Hematopoietic multipotent progenitor cell (in vitro differentiated cells): ENCODE measurements at regions not wholly inside any gene's neighbourhood (a gene's known extent, or its start where the extent isn't known, plus 50 kb on each side); places are given as distances from the start of the nearest gene placed in this dataset.
"Not testable (repeated sequence)": the region's sequence is repeated elsewhere in the genome, so short reads cannot be mapped to it uniquely, and the experiment has no call there.

Source experiments
- DNase-seq, 3 donors: peaks; one replicate each; pipeline ENCODE4 v3.0.0-alpha.2; 2011 to 2015; ENCODE audit warnings: low read depth in 2 of 3, low spot score in 2 of 3

- not testable (repeated sequence) for DNase-seq
Observed at GRCh38 chr11:67940440-67940839, 63.5 kb downstream of the UNC93B1 start.

DNA sequence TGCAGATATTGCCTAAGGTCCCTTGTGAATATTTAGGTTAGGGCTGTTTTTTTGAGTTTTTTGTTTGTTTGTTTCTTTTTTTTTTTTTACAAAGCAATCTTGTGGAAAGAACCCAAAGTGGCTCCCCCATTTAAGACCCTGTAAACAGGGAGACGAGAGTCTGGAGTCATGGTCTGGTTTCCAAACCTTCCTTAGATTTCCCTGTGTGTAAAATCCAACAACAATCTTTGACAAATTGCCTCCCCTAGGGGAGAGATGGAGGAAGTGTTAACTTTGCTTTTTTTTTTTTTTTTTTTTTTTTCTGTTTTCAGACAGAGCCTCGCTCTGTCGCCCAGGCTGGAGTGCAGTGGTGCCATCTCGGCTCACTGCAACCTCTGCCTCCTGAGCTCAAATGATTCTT is 64.9 kb downstream of the UNC93B1 start:
- not testable (repeated sequence) for DNase-seq

DNA sequence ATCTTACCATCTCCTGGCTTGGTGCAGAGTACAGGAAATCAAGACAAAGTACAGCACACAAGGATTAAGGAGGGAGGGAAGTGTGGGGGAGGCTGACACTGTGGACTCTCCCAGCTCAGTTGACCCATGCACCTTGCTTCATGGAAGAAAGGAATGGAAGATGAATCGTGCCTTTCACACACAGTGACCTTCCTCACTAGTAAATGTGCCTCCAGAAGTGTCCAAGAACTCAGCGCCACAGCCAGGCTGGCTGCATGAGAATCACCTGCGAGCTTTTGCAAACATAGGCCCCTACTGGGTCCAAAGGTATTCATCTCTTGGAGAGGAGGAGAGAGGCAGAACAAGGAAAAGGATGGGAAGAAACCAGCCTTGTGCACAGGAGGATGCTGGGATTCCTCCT is 65.5 kb downstream of the UNC93B1 start:
- DNase-seq = not testable (repeated sequence)

- DNase-seq = not testable (repeated sequence)
Observed at GRCh38 chr11:67923565-67923964, 80.3 kb downstream of the UNC93B1 start.

GRCh38 chr11:67920546-67920945 is 83.4 kb downstream of the UNC93B1 start:
- not testable (repeated sequence) for DNase-seq

GRCh38 chr11:67912184-67912583 is 91.7 kb downstream of the UNC93B1 start:
- DNase-seq = not testable (repeated sequence)

DNA sequence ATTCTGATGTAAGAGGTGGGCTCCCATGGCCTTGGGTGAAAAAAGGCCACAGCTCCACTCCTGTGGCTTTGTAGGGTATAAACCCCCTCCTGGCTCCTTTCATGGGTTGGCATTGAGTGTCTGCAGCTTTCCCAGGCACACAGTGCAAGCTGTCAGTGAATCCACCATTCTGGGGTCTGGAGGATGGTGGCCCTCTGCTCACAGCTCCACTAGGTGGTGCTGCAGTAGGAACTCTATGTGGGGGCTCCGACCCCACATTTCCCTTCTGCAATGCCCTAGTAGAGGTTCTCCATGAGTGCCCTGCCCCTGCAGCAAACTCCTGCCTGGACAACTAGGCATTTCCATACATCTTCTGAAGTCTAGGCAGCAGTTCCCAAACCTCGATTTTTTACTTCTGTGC is 92.7 kb downstream of the UNC93B1 start:
- DNase-seq = not testable (repeated sequence)

GRCh38 chr11:67910803-67911202 is 93.1 kb downstream of the UNC93B1 start:
- DNase-seq = not testable (repeated sequence)

GRCh38 chr11:67906969-67907368 is 96.9 kb downstream of the UNC93B1 start:
- DNase-seq = not testable (repeated sequence)

DNA sequence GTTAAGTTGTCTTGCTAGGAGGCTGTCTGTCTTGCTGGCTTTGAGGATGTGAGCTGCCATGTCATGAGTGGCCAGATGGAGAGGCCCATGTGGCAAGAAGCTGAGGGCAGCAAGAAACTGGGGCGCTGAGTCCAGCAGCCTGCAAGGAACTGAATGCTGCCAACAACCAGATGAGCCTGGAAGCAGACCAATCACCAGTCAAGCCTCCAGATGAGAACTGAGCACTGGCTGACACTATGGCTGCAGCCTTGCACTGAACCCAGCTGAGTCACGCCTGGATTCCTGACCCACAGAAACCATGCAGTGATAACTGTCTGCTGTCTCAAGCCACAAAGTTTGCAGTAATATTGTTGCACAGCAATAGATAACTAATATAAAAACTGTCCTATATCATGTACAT is 104.4 kb downstream of the UNC93B1 start:
- DNase-seq = not testable (repeated sequence)

DNA sequence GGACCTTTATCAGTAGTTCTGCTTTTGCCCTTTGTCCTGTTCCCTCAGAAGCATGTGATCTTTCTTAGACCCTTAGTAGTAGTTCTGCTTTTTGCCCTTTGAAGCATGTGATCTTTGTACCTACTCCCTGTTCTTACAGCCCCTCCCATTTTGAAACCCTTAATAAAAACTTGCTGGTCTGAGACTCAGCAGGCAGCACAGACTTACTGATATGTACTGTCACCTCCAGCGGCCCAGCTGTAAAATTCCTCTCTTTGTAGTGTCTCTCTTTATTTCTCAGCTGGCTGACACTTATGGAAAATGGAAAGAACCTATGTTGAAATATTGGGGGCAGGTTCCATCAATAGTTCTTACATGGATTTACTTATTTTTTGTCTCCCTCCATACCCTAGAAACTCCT is 110.4 kb downstream of the UNC93B1 start:
- not testable (repeated sequence) for DNase-seq

DNA sequence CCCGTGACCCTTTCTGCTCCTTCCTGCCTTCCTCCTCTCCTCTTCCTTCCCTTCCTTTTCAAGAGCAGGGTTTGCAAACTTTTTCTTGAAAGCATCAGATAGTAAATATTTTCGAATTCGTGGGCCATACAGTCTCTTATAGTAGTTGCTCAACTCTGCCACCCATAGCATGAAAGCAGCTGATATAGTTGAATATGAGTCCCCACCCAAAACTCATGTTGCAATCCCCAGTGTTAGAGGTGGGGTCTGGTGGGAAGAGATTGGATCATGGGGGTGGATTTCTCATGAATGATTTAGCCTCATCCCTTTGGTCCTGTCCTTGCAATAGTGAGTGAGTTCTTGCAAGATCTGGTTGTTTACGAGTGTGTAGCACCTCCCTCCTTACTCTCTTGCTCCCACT is 114.3 kb downstream of the UNC93B1 start:
- not testable (repeated sequence) for DNase-seq

- DNase-seq = not testable (repeated sequence)
Observed at GRCh38 chr11:67888056-67888455, 115.8 kb downstream of the UNC93B1 start.

GRCh38 chr11:67886672-67887071 is 117.2 kb downstream of the UNC93B1 start:
- not testable (repeated sequence) for DNase-seq

DNA sequence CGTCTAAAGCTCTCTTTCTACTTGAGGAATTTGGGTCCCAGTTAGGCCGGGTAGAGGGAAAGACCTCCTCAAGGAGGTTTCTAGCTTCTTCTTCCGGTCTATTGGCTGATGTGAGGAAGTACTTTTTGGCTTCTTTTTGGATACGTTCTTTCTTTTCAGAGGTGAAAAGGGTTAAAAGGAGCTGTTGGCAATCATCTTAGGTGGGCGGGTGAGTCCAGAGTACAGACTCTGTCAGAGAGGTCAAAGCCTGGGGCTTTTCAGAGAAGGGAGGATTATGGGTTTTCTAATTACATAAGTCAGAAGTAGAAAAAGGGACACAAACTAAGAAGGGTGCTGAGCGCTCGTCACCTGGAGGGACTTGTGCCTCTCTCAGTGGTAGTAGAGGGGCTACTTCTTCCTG is 117.7 kb downstream of the UNC93B1 start:
- not testable (repeated sequence) for DNase-seq

DNA sequence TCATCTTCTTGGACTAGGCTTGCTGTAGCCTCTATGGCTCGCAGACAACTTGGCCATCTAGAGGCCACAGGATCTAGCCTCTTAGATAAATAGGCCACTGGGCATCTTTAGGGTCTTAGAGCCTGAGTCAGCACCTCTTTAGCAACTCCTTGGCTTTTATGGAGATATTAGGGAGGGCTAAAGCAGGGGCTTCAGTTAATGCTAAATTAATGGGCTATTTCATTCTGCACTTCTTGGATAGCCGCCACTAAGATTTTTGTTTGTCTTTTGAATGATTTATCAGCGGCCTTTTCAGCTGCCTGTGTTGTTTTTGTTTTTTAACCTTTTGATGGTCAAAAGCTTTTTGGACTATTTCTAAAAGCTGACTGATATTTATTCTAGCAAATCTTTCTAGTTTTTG is 118.3 kb downstream of the UNC93B1 start:
- DNase-seq = not testable (repeated sequence)

GRCh38 chr11:67884761-67885558 is 118.9 kb downstream of the UNC93B1 start:
- DNase-seq = not testable (repeated sequence)

DNA sequence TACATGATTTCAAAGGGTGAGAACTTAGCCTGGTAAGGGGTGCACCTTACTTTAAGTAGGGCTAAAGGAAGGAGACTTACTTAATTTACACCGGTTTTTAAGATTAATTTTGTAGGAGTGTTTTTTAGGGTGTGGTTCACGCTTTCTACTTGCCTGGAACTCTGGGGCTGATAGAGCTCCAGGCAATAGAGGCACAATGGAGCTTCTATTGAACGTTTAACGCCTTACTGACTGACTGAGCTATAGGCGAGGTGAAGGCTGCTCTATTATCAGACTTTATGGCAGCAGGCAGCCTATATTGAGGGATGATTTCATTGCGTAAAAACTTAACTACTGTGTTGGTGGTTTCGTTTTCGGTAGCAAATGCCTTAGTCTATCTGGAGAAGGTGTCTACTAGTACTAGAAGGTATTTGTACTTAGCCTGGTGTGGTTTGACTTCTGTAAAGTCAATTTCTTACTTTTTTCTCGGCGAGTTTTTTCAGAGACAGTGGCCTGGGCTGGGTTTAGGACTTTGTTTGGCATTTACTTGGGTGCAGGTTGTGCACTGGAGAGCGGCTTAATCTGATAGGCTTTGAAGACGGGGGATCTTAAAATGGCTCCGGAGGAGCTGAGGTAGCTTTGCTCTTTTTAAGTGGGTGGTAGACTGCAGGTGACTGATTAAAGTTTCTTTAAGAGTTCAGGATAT is 119.7 kb downstream of the UNC93B1 start:
- not testable (repeated sequence) for DNase-seq

GRCh38 chr11:67882304-67882703 is 121.6 kb downstream of the UNC93B1 start:
- DNase-seq = not testable (repeated sequence)

DNA sequence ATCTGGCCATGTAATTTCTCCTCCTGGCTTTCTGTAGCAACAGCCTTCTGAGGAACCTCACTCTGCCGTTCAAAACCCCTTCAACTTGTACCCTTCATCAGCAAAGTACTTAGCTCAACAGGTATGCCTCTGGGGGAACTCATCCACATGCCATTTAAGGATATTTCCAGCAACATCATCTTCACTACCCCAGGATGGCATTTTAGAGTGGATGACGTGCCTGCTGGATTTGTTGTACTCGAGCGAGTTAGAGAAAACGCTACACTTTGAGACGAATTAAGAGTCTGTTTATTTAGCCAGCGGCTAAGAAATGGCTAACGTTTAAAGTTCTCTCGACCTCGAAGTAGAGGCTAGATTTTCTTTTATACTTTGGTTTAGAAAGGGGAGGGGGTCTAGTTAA is 122.1 kb downstream of the UNC93B1 start:
- not testable (repeated sequence) for DNase-seq

DNA sequence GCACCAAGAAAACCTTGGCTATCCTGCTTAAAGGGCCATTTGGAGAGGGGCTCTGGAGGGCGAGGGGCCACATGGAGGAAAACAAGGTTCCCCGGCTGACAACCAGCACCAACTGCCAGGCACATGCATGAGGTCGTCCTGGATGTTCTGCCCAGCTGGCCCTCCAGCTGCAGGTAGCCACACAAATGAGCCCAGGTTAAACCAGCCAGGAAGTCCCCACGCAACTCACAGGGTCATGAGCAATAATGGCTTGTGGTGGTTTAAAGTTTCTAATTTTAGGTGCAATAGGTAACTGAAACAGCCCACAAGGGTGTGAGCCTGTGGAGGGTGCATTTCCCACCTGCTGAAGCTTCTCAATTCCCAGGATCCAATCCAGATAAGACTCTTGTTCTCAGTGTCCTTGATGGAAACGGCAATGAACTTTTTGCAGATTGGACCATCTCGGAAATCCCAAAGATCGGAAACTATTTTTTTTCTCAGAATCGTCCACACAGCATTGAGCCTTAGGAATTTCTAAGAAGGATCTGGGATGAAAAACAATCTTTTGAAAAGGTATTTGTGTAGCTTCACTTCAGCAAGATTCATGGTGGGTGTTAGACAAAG is 123.2 kb downstream of the UNC93B1 start:
- DNase-seq = not testable (repeated sequence)
